ENCODE measurements at regions not wholly inside any gene's neighbourhood (a gene's known extent, or its start where the extent isn't known, plus 50 kb on each side); places are given as distances from the start of the nearest gene placed in this dataset.

DNA sequence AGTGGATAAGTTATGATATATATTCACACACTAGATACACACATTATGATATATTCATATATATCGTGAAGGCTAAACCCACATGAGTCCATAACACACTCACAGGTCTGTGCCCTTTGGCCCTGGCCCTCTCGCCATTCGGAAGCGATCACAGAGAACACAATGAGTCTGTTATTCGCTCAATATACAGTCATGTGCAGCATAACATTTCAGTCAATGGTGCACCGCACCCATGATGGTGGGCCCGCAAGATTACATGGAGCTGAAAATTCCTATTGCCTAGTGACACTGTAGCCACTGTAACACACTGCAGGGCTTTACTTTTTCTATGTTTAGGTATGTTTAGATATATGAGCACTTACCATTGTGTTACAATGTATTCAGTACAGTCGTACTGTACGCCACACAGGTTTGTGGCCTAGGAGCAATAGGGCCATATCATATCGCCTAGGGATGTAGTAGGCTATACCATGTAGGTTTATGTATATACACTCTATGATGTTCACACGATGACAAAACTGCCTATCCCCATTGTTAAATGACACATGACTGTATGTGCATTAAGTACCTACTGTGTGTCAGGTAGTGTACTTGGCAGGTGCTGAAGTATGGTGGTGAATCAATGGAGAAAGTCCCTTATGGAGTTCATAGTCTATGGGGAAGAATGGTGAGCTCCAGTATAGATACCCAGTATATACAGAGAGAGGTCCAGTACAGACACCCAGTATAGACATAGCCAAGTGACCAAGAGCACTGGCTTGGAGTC, 198.8 kb upstream of the KLF14 start:
- no peak for DNase-seq

DNA sequence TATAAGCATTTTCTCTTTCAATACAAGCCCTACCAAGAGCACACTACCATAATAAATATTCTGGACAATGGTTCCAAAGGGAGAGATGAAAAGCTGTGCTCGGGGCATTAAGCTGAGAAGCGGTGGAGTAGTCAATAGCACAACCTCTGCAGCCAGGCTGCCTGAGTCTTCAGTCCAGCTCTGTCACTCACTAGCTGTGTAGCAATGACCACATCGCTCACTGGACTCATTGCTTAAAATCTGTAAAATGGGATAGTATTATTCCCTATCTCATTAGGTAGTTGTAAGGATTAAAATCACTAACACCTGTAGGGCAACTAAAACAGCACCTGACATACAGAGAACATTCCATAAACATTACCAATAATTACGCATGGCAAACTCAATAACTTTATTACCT, 199.9 kb upstream of the KLF14 start:
- DNase-seq: no peak

DNA sequence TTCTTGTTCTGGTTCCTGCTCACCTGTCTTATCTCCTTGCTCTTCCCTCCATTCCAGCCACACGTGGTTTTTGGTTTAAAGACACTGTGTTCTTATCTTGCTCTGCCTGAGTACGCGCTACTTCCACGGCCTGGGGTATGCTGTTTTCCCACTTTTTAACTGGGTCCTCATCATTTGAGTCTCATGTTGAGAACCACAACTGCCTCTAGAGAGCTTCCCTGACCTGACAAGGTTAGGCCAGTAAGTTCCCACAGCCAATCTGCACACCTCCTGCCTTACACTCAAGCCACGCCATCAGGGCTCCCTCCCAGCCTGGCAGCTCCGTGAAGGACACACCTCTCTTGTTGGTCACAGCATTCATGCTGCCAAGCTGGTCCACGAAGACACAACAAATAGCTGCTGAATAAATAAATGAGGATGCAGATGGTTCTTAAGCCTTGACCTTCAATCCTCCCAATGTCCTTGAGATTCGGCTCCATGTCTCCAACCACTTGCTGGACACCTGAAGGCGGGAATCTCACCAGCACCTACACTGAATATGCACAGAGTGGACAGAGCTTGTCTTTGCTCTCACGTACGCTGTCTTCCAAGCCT, 201.7 kb upstream of the KLF14 start:
- no peak for DNase-seq

DNA sequence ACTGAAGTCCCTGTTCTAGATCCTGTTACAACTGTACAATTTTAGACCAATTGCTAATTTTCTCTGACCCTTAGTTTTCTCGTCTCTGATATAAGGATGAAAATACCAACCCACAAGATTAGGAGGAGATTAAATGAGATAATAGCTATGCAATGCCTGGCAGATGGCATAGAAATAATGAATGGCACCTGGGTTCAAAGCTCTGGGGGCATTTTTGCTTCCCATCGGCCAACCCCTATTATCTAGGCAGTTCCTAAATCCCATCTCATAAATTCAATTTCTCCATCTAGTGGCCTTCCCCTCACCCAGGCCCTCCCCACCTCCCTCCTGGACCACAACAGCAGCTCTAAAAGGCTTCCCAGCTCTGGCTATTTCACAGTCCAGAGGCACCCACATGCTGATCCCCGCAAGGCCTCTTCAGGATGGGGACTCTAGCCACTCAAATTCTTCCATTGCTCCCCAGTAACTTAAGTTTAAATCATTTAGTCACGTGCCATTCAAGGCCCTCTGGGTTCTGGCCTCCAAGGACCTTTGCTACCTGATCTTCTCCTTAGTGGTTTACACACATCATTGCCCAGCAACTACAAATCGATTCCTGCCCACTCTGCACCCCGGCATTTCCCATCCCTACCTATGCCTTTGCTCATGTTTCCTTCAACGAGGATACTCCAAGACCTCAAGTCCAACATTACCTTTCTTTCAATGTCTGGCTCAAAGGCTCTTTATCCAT, 202.4 kb upstream of the KLF14 start:
- no peak for DNase-seq

DNA sequence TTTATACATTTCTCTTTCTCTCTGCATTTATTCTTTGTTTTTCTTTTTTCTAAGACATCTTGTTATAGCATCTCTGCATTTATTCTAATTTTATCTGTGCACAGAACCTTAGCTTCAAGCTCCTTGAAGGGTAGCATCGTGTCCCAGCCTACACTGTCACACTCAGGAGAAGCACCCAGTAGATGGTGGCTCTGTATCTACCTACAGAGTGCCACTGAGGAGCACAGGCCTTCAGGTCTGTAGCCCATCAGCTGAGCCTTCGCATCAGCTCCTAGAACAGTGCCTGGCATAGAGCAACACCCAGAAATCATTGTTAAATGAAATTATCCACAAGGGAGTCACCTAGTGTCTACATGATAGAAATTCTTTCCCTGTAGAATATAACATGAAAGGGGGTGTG, 203.0 kb upstream of the KLF14 start:
- no peak for DNase-seq

DNA sequence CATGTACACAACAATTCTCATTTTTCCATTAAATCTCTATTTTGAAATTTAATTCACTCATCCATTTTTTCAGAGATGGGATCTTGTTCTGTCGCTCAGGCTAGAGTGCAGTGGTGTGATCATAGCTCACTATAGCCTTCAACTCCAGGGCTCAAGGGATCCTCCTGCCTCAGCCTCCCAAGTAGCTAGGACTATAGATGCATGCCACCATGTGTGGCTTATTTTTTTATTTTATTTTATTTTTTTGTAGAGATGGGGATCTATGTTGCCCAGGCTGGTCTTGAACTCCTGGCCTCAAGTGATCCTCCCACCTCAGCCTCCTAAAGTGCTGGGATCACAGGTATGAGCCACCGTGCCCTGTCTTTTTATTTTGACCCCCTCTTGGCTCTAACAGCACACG, 203.8 kb upstream of the KLF14 start:
- DNase-seq: no peak

DNA sequence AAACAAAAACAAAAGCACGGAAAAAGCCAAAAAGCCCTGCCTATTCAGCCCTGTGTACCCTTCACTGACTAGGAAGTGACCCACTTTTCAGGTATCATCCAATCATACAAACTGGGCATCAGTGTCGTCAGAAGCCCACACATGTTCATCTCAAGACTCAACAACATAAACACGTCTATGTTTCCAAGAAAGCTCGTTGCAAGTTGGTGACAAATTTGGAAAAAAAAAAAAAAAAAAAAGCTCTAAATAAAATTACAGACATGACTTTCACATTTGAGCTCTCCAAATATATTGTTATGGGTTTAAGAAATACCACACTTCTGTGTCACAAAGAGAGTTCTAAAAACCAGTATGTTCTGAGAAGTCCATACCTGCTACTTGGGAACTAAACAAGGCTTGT, 204.7 kb upstream of the KLF14 start:
- no peak for DNase-seq

DNA sequence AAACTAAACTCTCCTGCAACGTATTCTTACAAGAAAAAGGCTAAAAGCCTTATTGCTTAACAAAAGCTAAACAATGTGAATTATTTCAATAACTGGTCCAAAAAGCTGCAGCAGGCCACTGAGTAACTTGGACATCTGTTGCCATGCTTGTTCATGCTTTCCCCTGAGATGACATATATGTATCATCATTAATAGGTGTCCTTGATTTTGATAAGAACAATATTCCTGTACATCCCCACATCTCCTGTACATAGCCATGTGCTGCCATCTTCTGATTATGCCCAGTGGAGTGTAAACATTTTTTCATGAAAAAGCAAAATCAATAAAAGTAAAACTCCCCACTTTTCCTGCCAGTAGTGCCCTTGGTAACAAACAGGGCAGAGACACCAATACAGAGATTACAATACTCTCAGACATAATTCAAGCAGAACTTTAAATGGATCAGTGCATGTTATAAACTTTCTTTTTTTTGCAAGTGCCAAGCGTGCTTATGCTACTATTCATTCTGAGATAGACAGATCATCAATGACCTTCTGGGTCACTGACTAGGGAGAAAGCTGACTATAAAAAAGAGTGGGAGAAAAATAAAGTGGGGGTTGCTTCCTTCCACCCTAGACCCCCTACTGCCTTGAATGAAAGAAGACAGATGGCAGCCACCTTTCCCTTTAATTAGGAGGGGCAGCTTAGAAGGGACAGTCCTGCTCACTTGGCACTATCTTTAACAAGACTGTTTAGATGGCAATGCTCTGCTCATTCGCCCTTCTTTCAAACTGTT, 205.5 kb upstream of the KLF14 start:
- DNase-seq: no peak

DNA sequence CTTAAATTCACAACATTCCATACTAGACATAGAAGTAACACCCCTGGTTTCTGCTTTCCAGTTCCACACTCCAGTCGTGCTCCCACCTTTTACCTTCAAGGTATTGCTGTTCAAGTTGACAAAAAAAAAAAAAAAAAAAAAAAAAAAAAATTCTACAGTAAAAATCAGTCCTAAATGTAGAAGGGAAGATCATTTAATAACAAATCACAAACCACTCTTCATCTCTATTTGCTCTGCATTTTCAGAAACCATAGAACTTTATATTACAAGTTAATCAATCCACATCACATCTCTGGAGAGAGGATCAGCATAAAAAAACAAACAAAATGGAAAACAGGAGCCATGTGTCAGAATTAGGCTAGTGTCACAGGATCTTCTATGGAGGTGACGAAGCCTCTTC, 206.3 kb upstream of the KLF14 start:
- DNase-seq: no peak

DNA sequence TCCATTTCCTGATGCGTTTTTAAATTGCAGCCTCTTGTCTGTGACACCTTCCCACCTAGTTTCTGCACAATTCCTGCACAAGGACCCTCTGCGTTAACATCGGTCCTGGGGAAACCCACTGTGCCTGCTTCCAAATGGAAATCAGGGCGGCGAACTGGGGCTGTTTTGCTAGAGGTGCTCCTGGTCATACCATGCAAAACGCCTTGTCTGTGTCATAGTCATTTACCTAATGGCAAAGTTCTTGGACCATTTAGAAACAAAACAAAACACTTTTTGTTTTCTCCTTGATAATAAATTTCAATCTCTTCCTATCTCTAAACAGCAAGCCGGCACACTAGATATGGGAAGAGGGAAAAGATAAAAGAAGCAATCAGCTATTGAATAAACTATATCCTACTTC, 206.9 kb upstream of the KLF14 start:
- DNase-seq: no peak

DNA sequence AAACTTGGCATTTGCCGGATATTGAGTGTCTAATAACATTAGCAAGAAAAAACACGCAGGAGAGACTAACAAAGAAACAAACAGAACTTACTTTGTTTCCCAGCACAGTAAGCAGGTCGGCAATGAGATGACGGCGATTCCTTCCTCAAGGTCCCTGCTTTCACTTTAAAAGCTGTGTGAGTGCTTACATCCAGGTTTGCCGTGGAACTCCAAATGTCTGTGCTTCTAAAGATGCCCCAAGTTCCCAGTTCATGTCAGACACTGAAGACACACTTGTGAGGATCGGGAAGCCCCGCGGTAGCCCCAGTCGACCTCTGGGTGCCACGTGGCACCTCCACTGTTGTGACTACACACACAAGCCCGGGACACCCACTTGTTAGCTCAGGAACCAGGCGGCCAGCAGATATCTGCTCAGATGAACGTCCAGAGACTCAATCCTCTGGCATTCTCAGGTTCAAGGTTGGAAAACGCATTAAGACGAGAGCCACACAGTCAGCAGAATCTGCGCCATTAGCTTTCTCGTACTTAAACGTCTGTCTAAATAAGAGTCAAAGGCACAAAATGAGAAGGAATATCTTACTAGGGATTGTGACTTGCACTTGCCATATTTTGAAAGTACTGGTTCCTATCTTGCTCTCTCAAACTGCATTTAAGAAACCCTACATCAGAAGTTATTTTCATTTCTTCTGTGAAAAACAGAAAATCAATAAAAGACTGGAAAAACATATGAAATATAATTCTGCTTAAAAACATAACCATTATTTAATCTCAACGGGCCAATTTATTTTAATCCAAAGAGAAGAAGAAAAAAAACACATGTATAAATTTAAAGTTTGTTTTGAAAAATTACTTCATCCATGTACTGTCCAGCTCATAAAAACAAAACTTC, 207.6 kb upstream of the KLF14 start:
- no peak for DNase-seq

DNA sequence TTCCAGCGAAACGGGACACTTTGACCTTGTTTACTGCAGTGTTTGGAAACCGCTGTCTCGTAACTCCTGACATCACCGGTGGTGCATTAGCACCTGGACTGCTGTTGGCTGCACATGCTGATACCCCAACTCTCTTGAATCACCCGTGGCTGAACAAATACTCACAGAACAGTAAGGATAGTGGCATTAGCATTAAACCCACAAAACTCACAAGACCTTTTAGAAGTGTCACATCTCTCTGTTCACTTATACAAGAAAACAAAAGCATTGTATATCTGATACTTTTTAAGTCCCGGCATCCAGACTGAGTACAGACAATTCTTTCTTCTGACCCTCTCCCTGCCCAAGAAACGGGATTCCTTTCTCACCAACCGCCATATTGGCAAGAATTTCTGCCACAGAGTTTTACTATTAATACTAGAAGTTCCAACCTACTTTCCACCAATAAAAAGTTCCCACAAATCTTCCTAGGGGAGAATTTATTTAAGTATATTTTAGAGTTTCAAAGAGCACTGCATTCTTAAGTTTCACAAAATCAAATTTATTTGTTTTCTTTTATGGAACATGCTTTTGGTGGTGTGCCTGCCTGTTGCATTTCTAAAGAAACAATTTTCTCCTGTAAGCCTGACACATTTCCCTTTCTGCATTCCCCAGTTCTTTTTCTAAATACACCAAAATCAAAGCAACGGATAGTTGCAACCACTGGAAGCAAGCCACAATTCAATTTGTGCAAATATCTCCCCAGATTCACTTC, 208.4 kb upstream of the KLF14 start:
- no peak for DNase-seq

DNA sequence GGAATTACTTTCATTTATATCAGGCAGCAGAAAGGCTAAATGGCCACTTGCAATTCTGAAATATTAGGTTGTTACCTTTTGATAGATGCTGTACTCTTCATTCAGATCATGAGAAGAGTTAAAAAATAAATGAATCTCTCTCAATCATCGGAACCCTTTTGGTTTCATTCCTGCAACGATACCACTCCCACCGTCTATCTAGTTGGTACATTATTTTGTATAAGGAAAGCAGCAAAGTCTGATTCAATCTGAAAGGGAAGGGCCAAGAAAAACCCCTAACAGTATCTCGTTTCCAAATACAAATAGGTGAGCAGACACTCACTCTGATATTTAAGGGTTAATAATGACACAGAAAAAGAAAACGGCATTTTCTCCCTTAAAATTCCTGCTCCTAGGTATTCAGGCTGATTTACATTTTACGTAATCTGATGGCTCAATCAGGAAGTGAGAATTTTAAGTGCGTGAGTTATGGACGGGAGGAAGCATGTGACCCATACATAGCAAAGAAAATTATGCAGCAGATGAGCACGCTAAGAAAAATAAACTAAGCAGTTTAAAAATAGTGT, 209.4 kb upstream of the KLF14 start:
- DNase-seq: no peak

DNA sequence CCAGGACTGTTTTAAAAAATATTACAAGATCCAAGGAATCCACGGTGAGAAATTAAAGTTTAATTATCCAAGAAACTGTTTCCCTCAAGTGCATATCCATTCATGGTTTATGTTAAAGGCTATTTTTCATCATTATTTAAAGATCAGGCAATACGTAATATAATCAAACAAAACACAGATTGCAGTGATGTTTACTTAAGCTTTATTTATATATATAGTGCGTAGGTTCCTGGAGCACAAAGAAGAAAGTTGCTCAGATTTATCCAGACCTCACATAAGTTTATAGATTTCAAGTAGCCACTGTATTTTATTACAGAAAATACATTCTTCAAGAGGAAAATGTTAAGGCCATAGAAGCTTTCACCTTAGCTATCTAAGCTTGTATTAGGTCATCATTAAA, 210.0 kb upstream of the KLF14 start:
- no peak for DNase-seq

DNA sequence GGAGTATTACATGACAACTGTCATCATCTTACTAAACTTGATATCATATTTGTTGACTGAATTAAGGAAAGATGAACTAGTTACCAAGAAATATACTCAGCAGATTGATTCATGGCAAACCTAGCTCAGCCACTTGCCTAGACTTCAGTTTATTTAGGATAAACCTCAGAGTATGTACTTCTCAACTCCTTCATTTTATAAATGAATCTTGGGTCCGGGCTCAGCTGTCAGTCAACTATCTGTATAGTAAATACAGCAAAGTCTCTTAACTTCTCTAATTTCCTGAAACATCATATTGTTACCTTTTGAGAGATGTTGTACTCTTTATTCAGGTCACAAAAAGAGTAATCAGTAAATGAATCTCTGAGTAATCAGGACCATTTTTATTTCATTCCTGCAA, 211.0 kb upstream of the KLF14 start:
- no peak for DNase-seq

DNA sequence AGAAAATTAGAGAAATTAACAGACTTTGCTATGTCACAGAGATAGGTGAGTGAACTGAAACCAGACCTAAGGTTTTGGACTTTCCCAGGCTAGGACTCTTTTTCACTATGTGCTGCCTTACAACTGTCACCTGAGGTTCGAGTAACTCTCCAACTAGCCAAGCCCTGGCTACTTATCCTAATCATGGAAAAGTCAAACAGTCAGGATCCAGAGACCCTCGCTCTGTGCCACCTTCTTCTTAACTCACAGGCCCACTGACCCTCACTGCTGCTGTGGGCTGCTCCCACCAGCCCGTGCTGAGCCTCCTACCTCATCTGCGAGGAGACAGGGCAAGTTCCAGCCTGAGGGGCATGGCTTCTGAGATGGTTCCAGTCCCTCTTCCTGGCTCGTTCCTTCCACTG, 211.4 kb upstream of the KLF14 start:
- no peak for DNase-seq

DNA sequence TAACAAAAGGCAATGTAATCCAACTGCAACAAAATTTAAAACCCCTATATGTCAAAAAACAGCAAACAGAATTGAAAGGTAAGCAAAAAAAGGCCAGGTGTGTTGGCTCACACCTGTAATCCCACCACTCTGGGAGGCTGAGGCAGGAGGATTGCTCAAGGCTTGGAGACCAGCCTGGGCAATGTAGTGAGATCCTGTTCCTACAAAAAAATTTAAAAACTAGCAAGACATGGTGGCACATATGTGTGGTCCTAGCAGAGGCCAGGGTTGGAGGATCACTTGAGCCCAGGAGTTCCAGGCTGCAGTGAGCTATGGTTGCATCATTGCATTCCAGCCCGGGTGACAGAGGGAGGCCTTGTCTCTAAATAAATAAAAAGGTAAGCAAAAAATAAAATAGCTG, 212.1 kb upstream of the KLF14 start:
- DNase-seq: no peak

DNA sequence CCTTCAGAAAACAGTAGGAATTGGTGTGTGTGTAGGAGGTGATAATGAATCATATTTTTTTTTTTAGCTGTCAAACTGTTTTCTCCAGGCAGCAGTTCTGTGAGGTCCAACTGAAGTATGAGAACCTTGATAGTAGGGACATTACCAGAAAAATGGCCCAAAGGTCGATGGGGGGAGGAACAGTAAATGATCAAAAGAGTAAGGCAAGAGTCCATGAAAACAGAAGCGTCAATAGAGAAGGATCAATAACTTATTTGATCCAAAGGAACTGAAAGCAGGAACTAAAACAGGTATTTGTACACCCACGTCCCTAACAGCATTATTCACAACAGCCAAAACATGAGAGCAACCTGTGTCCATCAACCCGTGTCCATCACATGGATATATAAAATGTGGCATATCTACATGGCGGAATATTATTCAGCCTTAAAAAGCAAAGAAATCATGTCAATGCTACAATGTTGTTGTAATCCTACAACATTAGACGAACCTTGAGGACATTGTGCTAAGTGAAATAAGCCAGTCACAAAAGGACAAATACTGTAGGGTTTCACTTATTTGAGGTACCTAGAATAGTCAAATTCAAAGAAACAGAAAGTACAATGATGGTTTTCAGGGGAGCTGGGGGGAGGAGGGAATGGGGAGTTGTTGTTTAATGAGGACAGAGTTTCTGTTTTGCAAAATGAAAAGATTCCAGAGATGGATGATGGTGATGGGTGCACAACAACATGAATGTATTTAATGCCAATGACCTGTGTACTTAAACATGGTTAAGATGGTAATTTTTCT, 214.0 kb upstream of the KLF14 start:
- no peak for DNase-seq

DNA sequence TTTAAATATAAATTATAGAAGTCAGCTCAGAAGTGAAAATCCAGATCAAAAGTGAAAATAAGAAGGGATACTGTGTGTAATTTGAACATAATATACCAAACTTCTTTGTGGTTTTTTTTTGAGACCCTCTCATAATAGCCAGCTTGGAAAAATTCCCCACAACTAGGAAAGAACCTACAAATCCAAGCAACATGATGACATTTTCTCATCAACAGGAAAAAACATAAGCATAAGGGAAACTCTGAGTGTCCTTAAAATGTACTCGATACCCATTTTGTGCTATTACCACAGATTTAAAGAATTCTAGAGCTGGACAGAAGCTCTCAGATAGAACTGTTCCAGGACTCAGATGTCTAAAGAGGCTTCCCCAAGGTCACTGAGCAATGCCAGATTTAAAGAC, 214.8 kb upstream of the KLF14 start:
- DNase-seq: no peak

DNA sequence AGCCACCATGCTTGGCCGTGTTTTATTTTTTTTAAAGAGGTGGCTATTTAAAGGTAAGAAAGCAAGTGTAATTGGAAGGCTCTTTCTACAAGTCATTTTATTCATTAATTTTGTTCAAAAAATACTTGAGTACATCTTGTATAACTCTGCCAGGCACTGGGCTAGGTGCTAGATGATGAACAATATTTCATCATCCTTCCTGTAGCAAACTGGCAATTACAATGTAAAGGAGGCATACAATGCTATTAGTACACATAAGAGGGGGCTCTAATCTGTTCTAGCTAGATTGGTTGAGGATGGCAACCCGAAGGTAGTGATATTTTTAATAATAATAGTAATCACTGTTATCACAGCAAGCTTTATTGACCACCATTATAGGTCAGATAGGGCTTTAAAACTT, 215.5 kb upstream of the KLF14 start:
- no peak for DNase-seq

DNA sequence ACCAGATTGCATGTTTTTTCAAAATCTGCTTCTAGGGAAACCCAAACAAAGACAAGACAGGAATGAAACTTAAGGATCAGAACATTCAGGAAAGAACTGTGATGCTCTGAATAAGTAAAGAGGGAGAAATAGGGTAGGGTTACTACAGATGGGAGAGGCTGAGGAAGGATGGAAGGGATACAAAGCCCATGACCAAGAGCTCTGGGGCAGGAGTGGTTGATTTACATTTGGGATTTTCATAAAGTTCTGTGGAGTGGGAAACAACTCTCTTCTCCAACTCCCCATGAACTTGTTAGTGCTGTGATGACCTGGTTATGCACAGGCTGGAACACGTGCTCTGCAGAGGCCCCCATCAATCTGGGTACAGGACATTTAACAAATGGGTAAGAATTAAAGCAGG, 216.0 kb upstream of the KLF14 start:
- DNase-seq: no peak

All from activated CD4-positive, alpha-beta T cell treated with anti-CD3 and anti-CD28 coated beads for 1 hour (primary cell).